DND-41 (cell line): ENCODE measurements at regions not wholly inside any gene's neighbourhood (a gene's known extent, or its start where the extent isn't known, plus 50 kb on each side); places are given as distances from the start of the nearest gene placed in this dataset.

ENCODE experiments used
- EZH2 ChIP-seq: IDR thresholded peaks from 3 replicates; pipeline ENCODE4 v1.6.1; 2012; ENCODE audit warnings: borderline replicate concordance, low read depth, mild to moderate bottlenecking, moderate library complexity, low read length, inconsistent platforms; ENCODE audit not compliant: severe bottlenecking
- TF ChIP-seq, protein P1 (sequence below): IDR thresholded peaks from 2 replicates; pipeline ENCODE4 v1.5.1; 2012; ENCODE audit warnings: borderline replicate concordance, low read length, moderate library complexity, mild to moderate bottlenecking; ENCODE audit not compliant: poor library complexity, severe bottlenecking; ENCODE audit errors: extremely low read depth

DNA sequence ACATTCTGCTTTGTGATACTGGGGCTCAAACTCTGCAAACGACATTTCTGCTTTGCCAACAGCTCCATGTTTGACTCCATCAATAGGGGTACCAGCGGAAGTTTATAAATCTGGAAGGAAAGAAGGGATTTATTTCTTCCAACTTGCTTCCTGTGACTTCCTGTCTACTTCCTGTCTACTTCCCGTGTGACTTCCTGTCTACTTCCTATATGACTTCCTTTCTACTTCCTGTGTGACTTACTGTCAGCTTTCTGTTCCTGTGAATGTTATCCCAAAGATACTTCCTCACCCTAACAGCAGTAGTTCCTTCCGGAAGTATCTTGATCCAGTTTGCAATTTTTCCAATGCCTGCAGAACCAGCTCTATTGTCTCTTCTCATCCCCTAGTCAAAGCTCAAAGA lies 52.0 kb upstream of the MBOAT2 start:
- TF ChIP-seq EZH2 = no peak
- TF ChIP-seq, protein P1, sequence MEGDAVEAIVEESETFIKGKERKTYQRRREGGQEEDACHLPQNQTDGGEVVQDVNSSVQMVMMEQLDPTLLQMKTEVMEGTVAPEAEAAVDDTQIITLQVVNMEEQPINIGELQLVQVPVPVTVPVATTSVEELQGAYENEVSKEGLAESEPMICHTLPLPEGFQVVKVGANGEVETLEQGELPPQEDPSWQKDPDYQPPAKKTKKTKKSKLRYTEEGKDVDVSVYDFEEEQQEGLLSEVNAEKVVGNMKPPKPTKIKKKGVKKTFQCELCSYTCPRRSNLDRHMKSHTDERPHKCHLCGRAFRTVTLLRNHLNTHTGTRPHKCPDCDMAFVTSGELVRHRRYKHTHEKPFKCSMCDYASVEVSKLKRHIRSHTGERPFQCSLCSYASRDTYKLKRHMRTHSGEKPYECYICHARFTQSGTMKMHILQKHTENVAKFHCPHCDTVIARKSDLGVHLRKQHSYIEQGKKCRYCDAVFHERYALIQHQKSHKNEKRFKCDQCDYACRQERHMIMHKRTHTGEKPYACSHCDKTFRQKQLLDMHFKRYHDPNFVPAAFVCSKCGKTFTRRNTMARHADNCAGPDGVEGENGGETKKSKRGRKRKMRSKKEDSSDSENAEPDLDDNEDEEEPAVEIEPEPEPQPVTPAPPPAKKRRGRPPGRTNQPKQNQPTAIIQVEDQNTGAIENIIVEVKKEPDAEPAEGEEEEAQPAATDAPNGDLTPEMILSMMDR = no peak
